IMR-90 (cell line): ENCODE measurements at regions not wholly inside any gene's neighbourhood (a gene's known extent, or its start where the extent isn't known, plus 50 kb on each side); places are given as distances from the start of the nearest gene placed in this dataset.
"Not testable (repeated sequence)": the region's sequence is repeated elsewhere in the genome, so short reads cannot be mapped to it uniquely, and the experiment has no call there.

Experiments
- ATAC-seq: fragments of 200-7000 bp; cut with Tn5 transposase; 2 replicates; pipeline ENCODE4 v1.9.1; 2020; ENCODE audit warnings: low read depth, mild to moderate bottlenecking, moderate library complexity
- BruUV-seq: library from RNA; stranded (reverse); fragments of 400-500 nt; replicated peaks from 2 replicates; lab custom pipeline; 2021; lab: Mats Ljungman, UMichigan
- CTCF ChIA-PET: fragments of 300-600 bp; formaldehyde crosslinking; extraction: SDS; loops from one replicate; lab custom pipeline; 2021; ENCODE audit warnings: antibody characterized with exemption; lab: Yijun Ruan, JAX
- POLR2A ChIA-PET: fragments of 300-600 bp; sonication (Branson Sonifier 250); formaldehyde crosslinking; loops from one replicate; lab custom pipeline; 2022; ENCODE audit warnings: antibody characterized with exemption; ENCODE audit not compliant: unreplicated experiment; lab: Charles Lee
- DNase-seq: peaks from one replicate; pipeline ENCODE4 v3.0.0; 2013
- H2AFZ ChIP-seq: replicated peaks from 2 replicates; pipeline ENCODE3; 2013; ENCODE audit warnings: low read length, mild to moderate bottlenecking; ENCODE audit not compliant: poor library complexity
- H2AK5ac ChIP-seq: 2 replicates; pipeline ENCODE4 v1.6.1; 2013; ENCODE audit warnings: low read depth, low read length, inconsistent platforms
- H2AK9ac ChIP-seq: replicated peaks from 2 replicates; pipeline ENCODE3; 2013; ENCODE audit warnings: mild to moderate bottlenecking, low read depth, low read length, moderate library complexity; ENCODE audit not compliant: poor library complexity
- H2BK120ac ChIP-seq: 2 replicates; pipeline ENCODE4 v1.6.1; 2013; ENCODE audit warnings: low read depth, low read length, inconsistent platforms
- H2BK15ac ChIP-seq: 3 replicates; pipeline ENCODE4 v1.6.1; 2013; ENCODE audit warnings: low read depth, low read length, inconsistent platforms
- H2BK20ac ChIP-seq: 2 replicates; pipeline ENCODE4 v1.6.1; 2013; ENCODE audit warnings: low read depth, mild to moderate bottlenecking, inconsistent platforms, low read length, moderate library complexity
- H2BK5ac ChIP-seq: 2 replicates; pipeline ENCODE4 v1.6.1; 2013; ENCODE audit warnings: mild to moderate bottlenecking, low read depth, low read length, inconsistent platforms; ENCODE audit not compliant: poor library complexity, severe bottlenecking
- H3K14ac ChIP-seq: replicated peaks from 2 replicates; pipeline ENCODE4 v1.6.1; 2013; ENCODE audit warnings: low read depth, low read length, inconsistent platforms
- H3K18ac ChIP-seq: 2 replicates; pipeline ENCODE4 v1.6.1; 2013; ENCODE audit warnings: low read depth, low read length, control low read depth
- H3K23ac ChIP-seq: 2 replicates; pipeline ENCODE4 v1.6.1; 2013; ENCODE audit warnings: low read depth, low read length, inconsistent platforms
- H3K27ac ChIP-seq: 2 replicates; pipeline ENCODE4 v1.5.1; 2013; ENCODE audit warnings: mild to moderate bottlenecking, control low read depth, low read length; ENCODE audit not compliant: insufficient read depth
- H3K27me3 ChIP-seq: 2 replicates; pipeline ENCODE4 v1.6.1; 2013; ENCODE audit warnings: low read length; ENCODE audit not compliant: control insufficient read depth, insufficient read depth
- H3K36me3 ChIP-seq: 2 replicates; pipeline ENCODE4 v1.6.1; 2013; ENCODE audit warnings: low read length, mixed read lengths; ENCODE audit not compliant: control insufficient read depth, insufficient read depth
- H3K4ac ChIP-seq: 2 replicates; pipeline ENCODE4 v1.6.1; 2013; ENCODE audit warnings: low read depth, low read length, inconsistent platforms
- H3K4me1 ChIP-seq: 2 replicates; pipeline ENCODE4 v1.6.1; 2013; ENCODE audit warnings: low read length, mixed read lengths; ENCODE audit not compliant: control insufficient read depth, insufficient read depth
- H3K4me2 ChIP-seq: 2 replicates; pipeline ENCODE4 v1.6.1; 2013; ENCODE audit warnings: low read depth, mild to moderate bottlenecking, control low read depth, low read length, moderate library complexity
- H3K4me3 ChIP-seq: 2 replicates; pipeline ENCODE4 v1.5.1; 2013; ENCODE audit warnings: low read depth, mild to moderate bottlenecking, control low read depth, low read length, moderate library complexity; ENCODE audit not compliant: insufficient read depth
- H3K56ac ChIP-seq: 2 replicates; pipeline ENCODE4 v1.6.1; 2013; ENCODE audit warnings: low read length, inconsistent platforms; ENCODE audit not compliant: insufficient read depth; ENCODE audit errors: extremely low read depth
- H3K79me1 ChIP-seq, 2 experiments: 2 replicates each; pipeline ENCODE4 v1.6.1; 2013; ENCODE audit warnings: low read length in 2 of 2, inconsistent platforms in 1 of 2, low read depth in 1 of 2
- H3K9ac ChIP-seq: 2 replicates; pipeline ENCODE4 v1.6.1; 2013; ENCODE audit warnings: low read depth, low read length, control low read depth
- H3K9me1 ChIP-seq: 2 replicates; pipeline ENCODE4 v1.6.1; 2013; ENCODE audit warnings: low read length, inconsistent platforms; ENCODE audit not compliant: insufficient read depth
- H3K9me3 ChIP-seq: 2 replicates; pipeline ENCODE4 v1.6.1; 2013; ENCODE audit warnings: low read length; ENCODE audit not compliant: control insufficient read depth, insufficient read depth
- H4K20me1 ChIP-seq: 2 replicates; pipeline ENCODE4 v1.6.1; 2013; ENCODE audit warnings: low read length, inconsistent platforms; ENCODE audit not compliant: insufficient read depth
- H4K5ac ChIP-seq: 2 replicates; pipeline ENCODE4 v1.6.1; 2013; ENCODE audit warnings: mild to moderate bottlenecking, low read depth, low read length, control low read depth
- H4K8ac ChIP-seq, 2 experiments: 2 replicates each; pipeline ENCODE4 v1.6.1; 2013; ENCODE audit warnings: low read depth in 2 of 2, low read length in 2 of 2, control low read depth in 1 of 2, inconsistent platforms in 1 of 2
- H4K91ac ChIP-seq: 2 replicates; pipeline ENCODE4 v1.6.1; 2013; ENCODE audit warnings: low read depth, low read length, inconsistent platforms; ENCODE audit not compliant: insufficient read depth
- CEBPB ChIP-seq: IDR thresholded peaks from 2 replicates; pipeline ENCODE4 v1.6.1; 2012; ENCODE audit warnings: low read depth, low read length, improper control_type of control experiment
- MAFK ChIP-seq: IDR thresholded peaks from 2 replicates; pipeline ENCODE4 v1.6.1; 2012; ENCODE audit warnings: low read depth, low read length, improper control_type of control experiment
- POLR2A ChIP-seq: IDR thresholded peaks from 2 replicates; pipeline ENCODE4 v1.6.1; 2012; ENCODE audit warnings: mild to moderate bottlenecking, low read depth, low read length
- RCOR1 ChIP-seq: IDR thresholded peaks from 2 replicates; pipeline ENCODE4 v1.6.1; 2012; ENCODE audit warnings: mild to moderate bottlenecking, low read length, improper control_type of control experiment; ENCODE audit not compliant: insufficient replicate concordance
- RFX5 ChIP-seq: IDR thresholded peaks from 2 replicates; pipeline ENCODE4 v1.8.0; 2012; ENCODE audit warnings: low read depth, mild to moderate bottlenecking, low read length, moderate library complexity
- WGBS, 2 experiments: methylation state at CpG; one replicate each; pipeline versions ENCODE4 v1.1.5 to v1.1.7; 2013; ENCODE audit warnings: missing lambda C conversion rate in 2 of 2; ENCODE audit not compliant: insufficient read length in 1 of 2; ENCODE audit errors: extremely low coverage in 2 of 2; 5-methylcytosine and 5-hydroxymethylcytosine counted together
- dilution Hi-C: fragments of 300-500 bp; cut with HindIII; formaldehyde crosslinking; loops from one replicate; pipeline ENCODE4 v1.14.3; 2018; ENCODE audit warnings: low sequenced_read_pairs; ENCODE audit not compliant: unreplicated experiment
- in situ Hi-C: fragments of 300-500 bp; cut with MboI; formaldehyde crosslinking; loops from 3 replicates; pipeline ENCODE4 v1.14.3; 2019; ENCODE audit warnings: low sequenced_read_pairs, inconsistent platforms, mixed read lengths
- intact Hi-C: fragments of 100-400 bp; cut with micrococcal nuclease; formaldehyde crosslinking; loops from 2 replicates; pipeline ENCODE4 v1.10.0; 2022

DNA sequence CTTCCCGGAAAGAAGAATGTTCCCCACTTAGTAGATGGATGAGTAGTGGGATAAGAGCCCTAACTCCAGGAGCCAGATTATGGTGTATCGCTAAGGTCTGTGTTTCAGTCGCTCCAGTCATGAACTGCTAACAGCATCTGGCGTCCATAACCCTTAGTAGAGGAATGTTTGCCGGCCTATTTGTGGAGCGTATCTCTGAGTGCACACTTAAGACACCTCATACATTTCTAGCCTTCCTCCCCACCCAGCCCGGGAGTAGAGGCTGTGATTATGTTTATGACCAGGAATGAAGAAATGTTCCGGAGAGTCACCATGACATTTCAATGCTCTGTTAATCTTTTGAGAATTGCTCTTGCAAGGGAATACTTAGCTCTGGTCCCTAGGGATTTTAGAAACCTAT, 251.1 kb upstream of the SOX4 start:
- dilution Hi-C loops (no loop called here), intact Hi-C loops (no loop called here), in situ Hi-C loops (no loop called here)
- Histone ChIP-seq H3K4me2 (no peak overlapping the region), H3K4me3 (no peak overlapping the region), H4K20me1 (no peaks in the 10 kb centered on the region), H3K4me1 (no peaks in the 10 kb centered on the region; the same call in 1 of the 2 replicates), H2AK9ac (no peak overlapping the region), H3K23ac (no peak overlapping the region), H3K14ac (no peak overlapping the region), H2AFZ (peak overlapping the region; percentile 65), H3K9me1 (no peaks in the 10 kb centered on the region), H3K79me1 (no peaks in the 10 kb centered on the region), H3K4ac (no peak overlapping the region), H3K18ac (no peak overlapping the region), H3K9ac (no peak overlapping the region), H2BK120ac (no peak overlapping the region), H4K5ac (no peak overlapping the region), H3K36me3 (no peaks in the 10 kb centered on the region), H3K9me3 (no peaks in the 10 kb centered on the region), H3K27me3 (0 out of 2 replicates have a peak, but pooled peaks cover 2% of the 10 kb centered on the region), H2BK15ac (no peak overlapping the region), H2AK5ac (no peak overlapping the region), H4K91ac (no peak overlapping the region), H3K56ac (no peak overlapping the region), H2BK20ac (no peak overlapping the region), H4K8ac (no peak overlapping the region), H2BK5ac (no peak overlapping the region), H3K27ac (no peak overlapping the region)
- ATAC-seq (peak; percentile 69), DNase-seq (no peak)
- WGBS, 2 experiments: no CpG with 5 or more reads among the region's 8 CpGs
- ChIA-PET POLR2A (no interaction called here), CTCF (interaction anchor here (2.0 kb wide), 1 partner anchor 9 kb away, joined by 6 read pairs; no protein-coding TSS in a partner anchor)
- TF ChIP-seq MAFK (no peak), RFX5 (no peak), POLR2A (no peak), RCOR1 (no peak), CEBPB (no peak)
- no TSS peak for BruUV-seq

DNA sequence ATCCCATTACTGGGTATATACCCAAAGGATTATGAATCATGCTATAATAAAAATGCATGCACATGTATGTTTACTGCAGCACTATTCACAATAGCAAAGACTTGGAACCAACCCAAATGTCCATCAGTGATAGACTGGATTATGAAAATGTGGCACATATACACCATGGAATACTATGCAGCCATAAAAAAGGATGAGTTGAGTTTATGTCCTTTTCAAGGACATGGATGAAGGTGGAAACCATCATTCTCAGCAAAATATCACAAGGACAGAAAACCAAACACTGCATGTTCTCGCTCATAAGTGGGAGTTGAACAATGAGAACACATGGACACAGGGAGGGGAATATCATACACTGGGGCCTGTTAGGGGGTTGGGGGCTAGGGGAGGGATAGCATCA, 247.8 kb upstream of the SOX4 start:
- H3K9me3 ChIP-seq, H3K9me1 ChIP-seq, H3K18ac ChIP-seq, H3K79me1 ChIP-seq, dilution Hi-C loops, H2AK5ac ChIP-seq, H3K4me2 ChIP-seq, H2BK5ac ChIP-seq, CTCF ChIA-PET, H3K9ac ChIP-seq, H3K4ac ChIP-seq, H3K4me3 ChIP-seq, H3K36me3 ChIP-seq, intact Hi-C loops, H4K20me1 ChIP-seq, H3K56ac ChIP-seq, H3K27me3 ChIP-seq, H2BK20ac ChIP-seq, BruUV-seq, H4K5ac ChIP-seq, H3K27ac ChIP-seq, H2AK9ac ChIP-seq, H3K4me1 ChIP-seq, H4K91ac ChIP-seq, POLR2A ChIA-PET, H3K23ac ChIP-seq, ATAC-seq, H2BK15ac ChIP-seq, H3K14ac ChIP-seq, H2BK120ac ChIP-seq, in situ Hi-C loops, H4K8ac ChIP-seq, H2AFZ ChIP-seq, DNase-seq: not testable (repeated sequence)
- no CpG with 5 or more reads among the region's 1 CpG for WGBS, 2 experiments
